ENCODE measurements at regions not wholly inside any gene's neighbourhood (a gene's known extent, or its start where the extent isn't known, plus 50 kb on each side); places are given as distances from the start of the nearest gene placed in this dataset.

DNA sequence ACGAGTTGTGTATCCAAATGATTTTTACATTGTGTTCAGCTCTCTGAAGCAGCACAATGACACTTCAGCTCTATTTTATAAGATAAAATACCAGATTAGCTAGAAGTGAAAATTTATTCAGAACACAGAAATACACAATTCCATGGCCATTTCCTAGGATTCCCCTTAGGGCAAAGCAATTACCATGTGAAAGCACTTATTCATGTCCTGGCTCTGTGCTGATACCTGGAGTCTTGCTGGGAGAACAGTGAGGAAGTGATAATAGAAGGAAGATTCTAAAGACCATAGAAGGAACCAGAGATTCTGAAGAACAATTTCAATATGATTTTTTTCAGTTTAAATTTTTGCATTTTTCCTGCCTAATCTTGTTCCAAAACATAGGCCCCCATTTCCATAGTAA is 657.4 kb upstream of the ZWINT start:
- no peak overlapping the region for H3K4me3 ChIP-seq (ENCODE audit: low read depth, low read length)
- no peak for DNase-seq (ENCODE audit: low read depth)

GRCh38 chr10:57017356-57018037 is 656.4 kb upstream of the ZWINT start:
- no peak overlapping the region for H3K4me3 ChIP-seq (ENCODE audit: low read depth, low read length)
- DNase-seq (ENCODE audit: low read depth): no peak

- DNase-seq (ENCODE audit: low read depth): no peak
- no peak overlapping the region for H3K4me3 ChIP-seq (ENCODE audit: low read depth, low read length)
Measured at GRCh38 chr10:57015595-57016318, 654.7 kb upstream of the ZWINT start.

DNA sequence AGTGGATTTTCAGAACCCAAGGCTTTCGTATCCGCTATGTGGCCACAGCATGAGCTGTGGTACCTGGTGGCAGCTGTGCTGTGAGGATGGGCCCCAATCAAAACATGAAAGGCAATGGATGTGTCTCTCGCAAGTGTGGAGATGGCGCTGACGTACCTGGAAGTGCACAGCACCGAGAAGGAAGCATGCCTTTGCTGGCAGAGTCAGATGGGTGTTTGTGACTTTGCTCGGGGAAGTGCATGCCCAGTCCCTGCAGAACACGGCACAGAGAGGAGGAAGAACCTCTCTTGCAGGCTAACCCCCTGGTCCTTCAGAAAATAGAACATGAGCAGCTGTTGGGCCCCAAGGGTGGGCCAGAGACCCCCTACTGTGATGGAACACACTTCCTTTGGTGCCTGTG is 654.1 kb upstream of the ZWINT start:
- DNase-seq (ENCODE audit: low read depth): no peak

GRCh38 chr10:57014758-57015157 is 653.7 kb upstream of the ZWINT start:
- no peak for DNase-seq (ENCODE audit: low read depth)
- H3K4me3 ChIP-seq (ENCODE audit: low read depth, low read length): no peak overlapping the region

More for the DNA sequence above, 654.1 kb upstream of the ZWINT start:
- H3K4me3 ChIP-seq (ENCODE audit: low read depth, low read length): no peak overlapping the region

GRCh38 chr10:57008189-57008588 is 647.1 kb upstream of the ZWINT start:
- no peak for DNase-seq (ENCODE audit: low read depth)
- no peak overlapping the region for H3K4me3 ChIP-seq (ENCODE audit: low read depth, low read length)

- DNase-seq (ENCODE audit: low read depth): no peak
- no peak overlapping the region for H3K4me3 ChIP-seq (ENCODE audit: low read depth, low read length)
Measured at GRCh38 chr10:56991591-56992069, 630.6 kb upstream of the ZWINT start.

GRCh38 chr10:56975513-56975912 is 614.5 kb upstream of the ZWINT start:
- DNase-seq (ENCODE audit: low read depth): no peak
- no peak overlapping the region for H3K4me3 ChIP-seq (ENCODE audit: low read depth, low read length)

DNA sequence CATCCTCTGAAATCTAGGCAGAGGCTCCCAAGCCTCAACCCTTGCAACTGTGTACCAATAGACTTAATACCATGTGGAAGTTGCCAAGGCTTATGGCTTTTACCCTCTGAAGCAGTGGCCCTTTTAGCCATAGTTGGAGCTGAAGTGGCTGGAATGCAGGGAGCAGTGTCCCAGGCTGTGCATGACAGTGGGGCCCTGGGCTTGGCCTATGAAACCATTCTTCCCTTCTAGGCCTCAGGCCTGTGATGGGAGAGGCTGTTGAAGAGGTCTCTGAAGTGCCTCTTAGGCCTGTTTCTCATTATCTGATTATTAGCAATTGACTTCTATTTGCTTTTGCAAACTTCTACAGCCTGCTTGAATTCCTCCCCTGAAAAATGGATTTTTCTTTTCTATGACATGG is 612.7 kb upstream of the ZWINT start:
- DNase-seq (ENCODE audit: low read depth): no peak
- no peak overlapping the region for H3K4me3 ChIP-seq (ENCODE audit: low read depth, low read length)

DNA sequence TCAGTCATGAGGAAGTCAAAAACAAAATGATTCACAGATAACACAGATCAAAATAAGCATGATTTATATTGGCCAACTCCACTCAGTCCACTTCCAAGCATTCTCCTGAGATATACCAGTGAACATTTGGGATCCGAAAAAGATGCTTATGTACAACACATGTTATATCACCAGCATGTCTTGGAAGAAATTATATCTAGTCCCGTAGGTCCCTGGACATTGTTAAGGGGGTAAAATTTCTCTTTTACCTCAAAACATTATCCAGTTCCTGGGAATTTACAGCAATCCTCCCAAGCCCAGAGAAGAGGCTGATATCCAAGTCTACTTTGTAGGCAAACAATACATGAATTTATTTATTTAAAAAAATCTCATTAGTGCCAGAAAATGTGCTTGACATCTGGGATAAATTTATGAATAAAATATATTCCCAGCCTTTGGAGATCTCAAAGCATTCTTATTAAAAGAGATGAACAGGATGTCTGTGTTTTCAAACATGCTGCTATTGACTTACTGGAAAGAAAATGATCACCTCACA is 582.2 kb upstream of the ZWINT start:
- DNase-seq (ENCODE audit: low read depth): no peak
- H3K4me3 ChIP-seq (ENCODE audit: low read depth, low read length): no peak overlapping the region

DNA sequence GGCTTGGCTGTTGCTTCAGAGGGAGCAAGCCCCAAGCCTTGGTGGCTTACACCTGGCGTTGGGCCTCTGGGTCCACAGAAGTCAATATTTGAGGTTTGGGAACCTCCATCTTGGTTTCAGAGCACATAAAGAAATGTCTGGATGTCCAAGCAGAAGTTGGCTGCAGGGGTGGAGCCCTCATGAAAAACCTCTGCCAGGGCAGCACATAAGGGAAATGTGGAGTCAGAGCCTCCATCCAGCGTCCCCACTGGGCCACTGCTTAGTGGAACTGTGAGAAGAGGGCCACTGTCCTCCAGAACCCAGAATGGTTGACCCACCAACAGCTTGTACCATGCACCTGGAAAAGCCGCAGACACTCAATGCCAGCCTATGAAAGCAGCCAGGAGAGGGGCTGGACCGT is 573.5 kb upstream of the ZWINT start:
- no peak overlapping the region for H3K4me3 ChIP-seq (ENCODE audit: low read depth, low read length)
- no peak for DNase-seq (ENCODE audit: low read depth)

GRCh38 chr10:56928714-56929113 is 567.7 kb upstream of the ZWINT start:
- DNase-seq (ENCODE audit: low read depth): no peak
- no peak overlapping the region for H3K4me3 ChIP-seq (ENCODE audit: low read depth, low read length)

- no peak for DNase-seq (ENCODE audit: low read depth)
- H3K4me3 ChIP-seq (ENCODE audit: low read depth, low read length): no peak overlapping the region
Measured at GRCh38 chr10:56927701-56928100, 566.6 kb upstream of the ZWINT start.

- no peak for DNase-seq (ENCODE audit: low read depth)
- no peak overlapping the region for H3K4me3 ChIP-seq (ENCODE audit: low read depth, low read length)
Measured at GRCh38 chr10:56920601-56921261, 559.7 kb upstream of the ZWINT start.

DNA sequence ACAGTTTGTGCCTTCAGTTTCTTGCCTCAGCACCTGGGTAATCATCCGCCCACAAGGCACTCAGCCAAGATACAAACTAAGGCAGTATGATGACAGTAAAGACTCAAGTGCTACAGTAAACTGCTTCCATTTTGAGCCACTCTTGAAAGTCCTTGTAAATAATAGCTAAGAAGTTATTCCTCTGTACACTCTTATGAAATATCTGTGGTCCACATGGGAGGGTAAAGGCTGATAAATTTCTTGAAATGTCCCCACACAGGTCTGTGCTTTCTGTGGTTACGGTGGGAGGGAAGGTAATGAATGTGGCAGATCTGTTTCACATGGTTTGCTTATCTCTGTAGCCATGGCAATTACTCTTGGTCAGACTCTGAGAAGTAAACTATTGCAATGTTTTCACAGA is 551.0 kb upstream of the ZWINT start:
- DNase-seq (ENCODE audit: low read depth): no peak
- no peak overlapping the region for H3K4me3 ChIP-seq (ENCODE audit: low read depth, low read length)

DNA sequence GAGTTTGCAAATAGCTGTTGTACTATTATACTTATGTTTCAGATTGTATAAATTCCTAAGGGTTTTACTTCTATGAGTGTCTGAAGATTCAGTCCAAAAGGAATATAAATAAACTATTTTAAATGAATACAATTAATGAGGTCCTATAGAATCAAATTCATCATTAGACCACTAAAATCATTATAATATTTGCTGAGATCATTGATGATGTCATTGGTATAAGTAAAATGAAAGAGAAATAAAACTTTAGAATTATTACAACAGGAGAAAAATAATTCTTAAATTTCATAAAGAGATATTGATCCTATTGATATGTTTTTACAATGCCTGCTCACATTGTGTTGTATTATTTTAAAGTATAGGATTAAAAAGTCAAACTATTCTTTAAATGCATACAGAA is 544.0 kb upstream of the ZWINT start:
- no peak overlapping the region for H3K4me3 ChIP-seq (ENCODE audit: low read depth, low read length)
- DNase-seq (ENCODE audit: low read depth): no peak

GRCh38 chr10:56902554-56902953 is 541.5 kb upstream of the ZWINT start:
- H3K4me3 ChIP-seq (ENCODE audit: low read depth, low read length): no peak overlapping the region
- no peak for DNase-seq (ENCODE audit: low read depth)

GRCh38 chr10:56895306-56895705 is 534.2 kb upstream of the ZWINT start:
- no peak for DNase-seq (ENCODE audit: low read depth)
- H3K4me3 ChIP-seq (ENCODE audit: low read depth, low read length): no peak overlapping the region

GRCh38 chr10:56881218-56881617 is 520.2 kb upstream of the ZWINT start:
- no peak overlapping the region for H3K4me3 ChIP-seq (ENCODE audit: low read depth, low read length)
- no peak for DNase-seq (ENCODE audit: low read depth)

DNA sequence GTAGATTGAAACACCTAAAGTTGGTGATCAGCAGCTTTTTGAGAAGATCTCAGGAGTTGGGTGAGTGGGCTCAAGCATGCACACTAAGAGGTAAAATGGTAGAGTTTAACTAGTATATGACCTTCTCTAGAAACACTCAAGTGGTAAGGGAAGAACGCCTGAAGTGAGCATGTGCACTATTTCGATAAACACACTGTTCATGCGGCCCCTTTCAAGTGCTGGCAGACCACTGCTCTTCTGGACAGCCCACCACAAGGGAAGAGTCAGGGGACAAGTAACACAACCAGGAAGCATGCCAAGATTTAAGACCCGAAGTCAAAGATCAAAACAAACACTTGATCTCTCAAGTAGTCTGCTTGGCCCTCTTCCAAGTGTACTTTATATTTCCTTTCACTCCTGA is 519.5 kb upstream of the ZWINT start:
- DNase-seq (ENCODE audit: low read depth): no peak
- no peak overlapping the region for H3K4me3 ChIP-seq (ENCODE audit: low read depth, low read length)

Measured in skeletal muscle cell (primary cell).